K562 (cell line): ENCODE measurements at regions not wholly inside any gene's neighbourhood (a gene's known extent, or its start where the extent isn't known, plus 50 kb on each side); places are given as distances from the start of the nearest gene placed in this dataset.

Experiments used
- ARNT ChIP-seq, 2 experiments: fragments of 450-650 bp; IDR thresholded peaks; 2 replicates each; pipeline ENCODE4 v1.6.1; 2016; ENCODE audit warnings: mild to moderate bottlenecking in 1 of 2
- ATF7 ChIP-seq: fragments of 450-650 bp; IDR thresholded peaks from 2 replicates; pipeline ENCODE4 v1.7.1; 2014; ENCODE audit warnings: mild to moderate bottlenecking, moderate library complexity
- CHCHD3 ChIP-seq: fragments of 250-450 bp; sonication (Bioruptor Pico); IDR thresholded peaks from 2 replicates; pipeline ENCODE4 v2.1.2; 2022; ENCODE audit warnings: mild to moderate bottlenecking
- DPF2 ChIP-seq: fragments of 450-650 bp; IDR thresholded peaks from 2 replicates; pipeline ENCODE4 v1.6.1; 2016
- ETS2 ChIP-seq: IDR thresholded peaks from 2 replicates; pipeline ENCODE4 v1.6.1; 2016; ENCODE audit warnings: borderline replicate concordance, missing genetic modification characterization, mild to moderate bottlenecking, moderate library complexity, missing compliant biosample characterization; ENCODE audit not compliant: poor library complexity, severe bottlenecking
- FOSL1 ChIP-seq: fragments of 200-800 bp; sonication (Bioruptor generic); conservative IDR thresholded peaks from 2 replicates; pipeline ENCODE4 v1.6.1; 2016; ENCODE audit warnings: missing genetic modification characterization, missing compliant biosample characterization
- FOXA3 ChIP-seq, 2 experiments: fragments of 450-650 bp in 1 of 2; sonication (generic) in 1 of 2; formaldehyde crosslinking; IDR thresholded peaks in 1 of 2; conservative IDR thresholded peaks in 1 of 2; 2 replicates each; pipeline versions ENCODE4 v1.4.0 to v1.8.0; 2020 to 2022; ENCODE audit warnings: mild to moderate bottlenecking in 2 of 2, missing genetic modification reagents in 1 of 2
- GATA2 ChIP-seq: sonication (generic); formaldehyde crosslinking; IDR thresholded peaks from 2 replicates; pipeline ENCODE4 v1.4.0; 2020; ENCODE audit warnings: mild to moderate bottlenecking, missing genetic modification reagents
- GATAD2B ChIP-seq: fragments of 450-650 bp; IDR thresholded peaks from 2 replicates; pipeline ENCODE4 v1.6.1; 2017; ENCODE audit warnings: mild to moderate bottlenecking, borderline replicate concordance
- HMG20B ChIP-seq: fragments of 250-450 bp; sonication (Bioruptor Pico); IDR thresholded peaks from 2 replicates; pipeline ENCODE4 v1.5.0; 2021; ENCODE audit warnings: mild to moderate bottlenecking
- NCOA6 ChIP-seq: fragments of 450-650 bp; IDR thresholded peaks from 2 replicates; pipeline ENCODE4 v1.6.1; 2017; ENCODE audit warnings: mild to moderate bottlenecking
- NR2C1 ChIP-seq, 2 experiments: fragments of 450-650 bp; IDR thresholded peaks; 2 replicates each; pipeline ENCODE4 v1.6.1; 2017; ENCODE audit warnings: mild to moderate bottlenecking in 2 of 2, antibody characterized with exemption in 1 of 2, inconsistent platforms in 1 of 2, missing compliant biosample characterization in 1 of 2, missing genetic modification characterization in 1 of 2
- RBM25 ChIP-seq: fragments of 200-400 bp; formaldehyde crosslinking; IDR thresholded peaks from 2 replicates; pipeline ENCODE4 v1.6.1; 2018; ENCODE audit warnings: low read length, low read depth, moderate library complexity; ENCODE audit not compliant: severe bottlenecking
- SMC3 ChIP-seq: conservative IDR thresholded peaks from 2 replicates; pipeline ENCODE4 v1.6.1; 2011; ENCODE audit warnings: low read depth, low read length, improper control_type of control experiment; ENCODE audit not compliant: insufficient read depth
- ZBTB2 ChIP-seq: fragments of 450-650 bp; IDR thresholded peaks from 2 replicates; pipeline ENCODE4 v1.6.1; 2016; ENCODE audit warnings: antibody characterized with exemption
- ZFX ChIP-seq: sonication (generic); formaldehyde crosslinking; IDR thresholded peaks from 2 replicates; pipeline ENCODE4 v1.8.0; 2022; ENCODE audit warnings: mild to moderate bottlenecking, missing genetic modification reagents, moderate library complexity
- TF ChIP-seq, protein P1 (sequence below): fragments of 450-650 bp; formaldehyde crosslinking; IDR thresholded peaks from 2 replicates; pipeline ENCODE4 v1.4.0; 2020; ENCODE audit warnings: mild to moderate bottlenecking, moderate library complexity
- TF ChIP-seq, protein P2 (sequence below), 2 experiments: fragments of 450-650 bp; formaldehyde crosslinking in 1 of 2; IDR thresholded peaks; 2 replicates each; pipeline versions ENCODE4 v1.4.0 to v1.6.1; 2014 to 2020; ENCODE audit warnings: mild to moderate bottlenecking in 2 of 2, borderline replicate concordance in 1 of 2, low read depth in 1 of 2

DNA sequence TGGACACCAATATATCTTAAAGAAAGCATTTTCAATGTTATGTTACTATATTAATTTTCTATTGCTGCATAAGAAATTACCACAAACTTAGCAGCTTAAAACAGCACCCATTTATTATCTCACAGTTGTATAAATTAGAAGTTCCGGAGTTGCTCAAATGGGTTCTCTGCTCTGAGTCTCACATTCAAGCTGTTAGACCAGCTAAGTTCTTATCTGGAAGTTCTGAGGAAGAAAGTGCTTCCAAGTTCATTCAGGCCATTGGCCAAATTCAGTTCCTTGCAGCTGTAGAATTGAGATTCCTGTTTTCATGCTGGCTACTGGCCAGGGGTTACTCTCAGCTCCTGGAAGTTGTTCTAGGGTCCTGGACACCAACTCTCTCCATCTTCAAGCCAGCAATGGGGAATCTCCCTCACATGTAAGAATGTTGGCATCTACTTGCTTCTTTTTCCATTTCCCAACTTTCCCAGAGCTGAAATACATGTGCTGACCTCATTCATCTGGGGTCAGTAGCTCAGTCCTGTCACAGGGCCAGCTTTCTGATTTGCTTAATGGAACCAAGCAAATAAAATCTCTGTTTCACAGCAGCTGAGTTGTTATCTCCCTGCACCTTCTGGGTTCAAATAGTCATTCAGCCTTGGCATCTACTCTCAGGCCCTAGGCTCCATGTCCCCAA, 99.6 kb upstream of the INTU start (continued):
- TF ChIP-seq RBM25 = no peak
- 0 out of 4 replicates have a peak, but pooled peaks of 1 of the 2 experiments have one; percentile 65 for TF ChIP-seq ARNT (IDR thresholded peaks at IDR 0.05)
- TF ChIP-seq, protein P1, sequence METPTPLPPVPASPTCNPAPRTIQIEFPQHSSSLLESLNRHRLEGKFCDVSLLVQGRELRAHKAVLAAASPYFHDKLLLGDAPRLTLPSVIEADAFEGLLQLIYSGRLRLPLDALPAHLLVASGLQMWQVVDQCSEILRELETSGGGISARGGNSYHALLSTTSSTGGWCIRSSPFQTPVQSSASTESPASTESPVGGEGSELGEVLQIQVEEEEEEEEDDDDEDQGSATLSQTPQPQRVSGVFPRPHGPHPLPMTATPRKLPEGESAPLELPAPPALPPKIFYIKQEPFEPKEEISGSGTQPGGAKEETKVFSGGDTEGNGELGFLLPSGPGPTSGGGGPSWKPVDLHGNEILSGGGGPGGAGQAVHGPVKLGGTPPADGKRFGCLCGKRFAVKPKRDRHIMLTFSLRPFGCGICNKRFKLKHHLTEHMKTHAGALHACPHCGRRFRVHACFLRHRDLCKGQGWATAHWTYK = no peak
- no peak for TF ChIP-seq SMC3
- no peak for TF ChIP-seq CHCHD3 (CRISPR knock-in tag)
- TF ChIP-seq HMG20B (CRISPR knock-in tag) = no peak
- peak; percentile 57 for TF ChIP-seq NR2C1 (IDR thresholded peaks at IDR 0.05)
- peak; percentile 83 for TF ChIP-seq NR2C1 (tag; IDR thresholded peaks at IDR 0.05)
- no peak for TF ChIP-seq GATA2
- no peak for TF ChIP-seq NCOA6
- TF ChIP-seq DPF2 = peak; percentile 73
- no peak for TF ChIP-seq ETS2
- TF ChIP-seq ZFX (CRISPR knock-in tag) = no peak
- TF ChIP-seq, protein P2, sequence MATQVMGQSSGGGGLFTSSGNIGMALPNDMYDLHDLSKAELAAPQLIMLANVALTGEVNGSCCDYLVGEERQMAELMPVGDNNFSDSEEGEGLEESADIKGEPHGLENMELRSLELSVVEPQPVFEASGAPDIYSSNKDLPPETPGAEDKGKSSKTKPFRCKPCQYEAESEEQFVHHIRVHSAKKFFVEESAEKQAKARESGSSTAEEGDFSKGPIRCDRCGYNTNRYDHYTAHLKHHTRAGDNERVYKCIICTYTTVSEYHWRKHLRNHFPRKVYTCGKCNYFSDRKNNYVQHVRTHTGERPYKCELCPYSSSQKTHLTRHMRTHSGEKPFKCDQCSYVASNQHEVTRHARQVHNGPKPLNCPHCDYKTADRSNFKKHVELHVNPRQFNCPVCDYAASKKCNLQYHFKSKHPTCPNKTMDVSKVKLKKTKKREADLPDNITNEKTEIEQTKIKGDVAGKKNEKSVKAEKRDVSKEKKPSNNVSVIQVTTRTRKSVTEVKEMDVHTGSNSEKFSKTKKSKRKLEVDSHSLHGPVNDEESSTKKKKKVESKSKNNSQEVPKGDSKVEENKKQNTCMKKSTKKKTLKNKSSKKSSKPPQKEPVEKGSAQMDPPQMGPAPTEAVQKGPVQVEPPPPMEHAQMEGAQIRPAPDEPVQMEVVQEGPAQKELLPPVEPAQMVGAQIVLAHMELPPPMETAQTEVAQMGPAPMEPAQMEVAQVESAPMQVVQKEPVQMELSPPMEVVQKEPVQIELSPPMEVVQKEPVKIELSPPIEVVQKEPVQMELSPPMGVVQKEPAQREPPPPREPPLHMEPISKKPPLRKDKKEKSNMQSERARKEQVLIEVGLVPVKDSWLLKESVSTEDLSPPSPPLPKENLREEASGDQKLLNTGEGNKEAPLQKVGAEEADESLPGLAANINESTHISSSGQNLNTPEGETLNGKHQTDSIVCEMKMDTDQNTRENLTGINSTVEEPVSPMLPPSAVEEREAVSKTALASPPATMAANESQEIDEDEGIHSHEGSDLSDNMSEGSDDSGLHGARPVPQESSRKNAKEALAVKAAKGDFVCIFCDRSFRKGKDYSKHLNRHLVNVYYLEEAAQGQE (IDR thresholded peaks at IDR 0.05; ENCODE audit: borderline replicate concordance) = no peak
- TF ChIP-seq, protein P2 (CRISPR knock-in tag; IDR thresholded peaks at IDR 0.05; ENCODE audit: low read depth) = no peak
- TF ChIP-seq FOSL1 (tag) = peak; percentile 31; the same call in 1 of the 2 replicates
- peak; percentile 67; the same call in 1 of the 2 replicates for TF ChIP-seq ATF7
- no peak for TF ChIP-seq ZBTB2
- TF ChIP-seq GATAD2B = no peak
- peak in 1 of 2 experiments; percentile 51; a peak in 2 of 4 replicates for TF ChIP-seq FOXA3 (CRISPR knock-in tag; conservative IDR thresholded peaks at IDR 0.05 in 1 of 2, IDR thresholded peaks at IDR 0.05 in 1 of 2)
